ENCODE measurements at regions not wholly inside any gene's neighbourhood (a gene's known extent, or its start where the extent isn't known, plus 50 kb on each side); places are given as distances from the start of the nearest gene placed in this dataset.

GRCh38 chr5:89560696-89561095, 677.7 kb upstream of the MEF2C start:
- no peaks in the 10 kb centered on the region for H3K9me3 ChIP-seq (replicated peaks)
- H3K36me3 ChIP-seq: no peaks in the 10 kb centered on the region
- no peaks in the 10 kb centered on the region for H3K4me1 ChIP-seq
- DNase-seq: no peak
- H3K27ac ChIP-seq (replicated peaks): no peak overlapping the region
- H3K27me3 ChIP-seq (ENCODE audit: low read depth): no peaks in the 10 kb centered on the region
- TF ChIP-seq, protein P1, sequence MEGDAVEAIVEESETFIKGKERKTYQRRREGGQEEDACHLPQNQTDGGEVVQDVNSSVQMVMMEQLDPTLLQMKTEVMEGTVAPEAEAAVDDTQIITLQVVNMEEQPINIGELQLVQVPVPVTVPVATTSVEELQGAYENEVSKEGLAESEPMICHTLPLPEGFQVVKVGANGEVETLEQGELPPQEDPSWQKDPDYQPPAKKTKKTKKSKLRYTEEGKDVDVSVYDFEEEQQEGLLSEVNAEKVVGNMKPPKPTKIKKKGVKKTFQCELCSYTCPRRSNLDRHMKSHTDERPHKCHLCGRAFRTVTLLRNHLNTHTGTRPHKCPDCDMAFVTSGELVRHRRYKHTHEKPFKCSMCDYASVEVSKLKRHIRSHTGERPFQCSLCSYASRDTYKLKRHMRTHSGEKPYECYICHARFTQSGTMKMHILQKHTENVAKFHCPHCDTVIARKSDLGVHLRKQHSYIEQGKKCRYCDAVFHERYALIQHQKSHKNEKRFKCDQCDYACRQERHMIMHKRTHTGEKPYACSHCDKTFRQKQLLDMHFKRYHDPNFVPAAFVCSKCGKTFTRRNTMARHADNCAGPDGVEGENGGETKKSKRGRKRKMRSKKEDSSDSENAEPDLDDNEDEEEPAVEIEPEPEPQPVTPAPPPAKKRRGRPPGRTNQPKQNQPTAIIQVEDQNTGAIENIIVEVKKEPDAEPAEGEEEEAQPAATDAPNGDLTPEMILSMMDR (IDR thresholded peaks at IDR 0.05; ENCODE audit: borderline replicate concordance): no peak
- intact Hi-C loops (cut with micrococcal nuclease): no loop called here
- no peak overlapping the region for H3K4me3 ChIP-seq

GRCh38 chr5:89556215-89556913, 673.4 kb upstream of the MEF2C start:
- TF ChIP-seq, protein P1 (IDR thresholded peaks at IDR 0.05; ENCODE audit: borderline replicate concordance): no peak
- DNase-seq: no peak
- Histone ChIP-seq H3K36me3 (no peaks in the 10 kb centered on the region), H3K27ac (replicated peaks) (no peak overlapping the region), H3K4me1 (no peaks in the 10 kb centered on the region), H3K4me3 (no peak overlapping the region), H3K9me3 (replicated peaks) (no peaks in the 10 kb centered on the region), H3K27me3 (ENCODE audit: low read depth) (no peaks in the 10 kb centered on the region)
- intact Hi-C loops (cut with micrococcal nuclease): no loop called here

DNA sequence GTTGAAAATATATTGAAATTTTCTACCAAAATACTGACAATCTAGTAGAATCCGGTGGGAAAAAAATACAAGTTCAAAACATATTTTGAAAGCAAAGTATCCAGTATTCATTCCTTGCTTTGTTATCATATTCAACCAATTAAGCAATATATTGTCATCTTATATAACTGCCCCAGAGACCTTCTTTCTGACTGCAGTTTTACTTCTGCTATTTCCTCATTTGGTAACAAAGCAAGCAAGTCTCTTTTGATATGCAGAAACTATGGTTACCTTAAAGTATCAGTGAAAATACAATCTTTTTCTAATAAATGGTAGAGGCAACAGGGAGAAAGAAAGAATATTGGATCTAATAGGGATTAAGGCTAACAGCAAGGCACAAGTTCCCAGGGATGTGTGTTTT, 663.7 kb upstream of the MEF2C start:
- DNase-seq: no peak

DNA sequence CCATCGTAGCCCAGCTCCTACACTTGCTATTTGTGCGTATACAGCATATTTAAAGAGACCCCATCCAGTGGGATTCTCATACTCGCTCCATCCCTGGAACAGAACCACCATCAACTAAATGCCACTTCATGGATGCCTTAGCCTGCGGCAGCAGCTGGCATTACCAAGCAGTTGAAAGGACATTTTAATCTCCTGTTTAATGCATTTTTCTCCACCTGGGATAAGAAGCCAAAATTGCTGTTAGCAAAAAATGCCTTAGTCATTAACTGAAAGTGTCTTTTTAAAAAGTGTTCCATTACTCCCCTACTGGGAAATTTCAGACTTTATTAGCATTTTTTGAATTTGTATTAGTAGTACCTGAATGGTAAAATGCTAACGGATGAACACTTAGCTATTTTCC, 662.6 kb upstream of the MEF2C start:
- Histone ChIP-seq H3K36me3 (no peaks in the 10 kb centered on the region), H3K27me3 (ENCODE audit: low read depth) (no peaks in the 10 kb centered on the region), H3K4me3 (no peak overlapping the region), H3K27ac (replicated peaks) (no peak overlapping the region), H3K9me3 (replicated peaks) (no peaks in the 10 kb centered on the region), H3K4me1 (no peaks in the 10 kb centered on the region)
- TF ChIP-seq, protein P1 (IDR thresholded peaks at IDR 0.05; ENCODE audit: borderline replicate concordance): no peak
- intact Hi-C loops (cut with micrococcal nuclease): no loop called here
- no peak for DNase-seq

More for the DNA sequence above, 663.7 kb upstream of the MEF2C start:
- Histone ChIP-seq H3K36me3 (no peaks in the 10 kb centered on the region), H3K27ac (replicated peaks) (no peak overlapping the region), H3K9me3 (replicated peaks) (no peaks in the 10 kb centered on the region), H3K4me3 (no peak overlapping the region), H3K27me3 (ENCODE audit: low read depth) (no peaks in the 10 kb centered on the region), H3K4me1 (no peaks in the 10 kb centered on the region)
- TF ChIP-seq, protein P1 (IDR thresholded peaks at IDR 0.05; ENCODE audit: borderline replicate concordance): no peak
- intact Hi-C loops (cut with micrococcal nuclease): no loop called here

DNA sequence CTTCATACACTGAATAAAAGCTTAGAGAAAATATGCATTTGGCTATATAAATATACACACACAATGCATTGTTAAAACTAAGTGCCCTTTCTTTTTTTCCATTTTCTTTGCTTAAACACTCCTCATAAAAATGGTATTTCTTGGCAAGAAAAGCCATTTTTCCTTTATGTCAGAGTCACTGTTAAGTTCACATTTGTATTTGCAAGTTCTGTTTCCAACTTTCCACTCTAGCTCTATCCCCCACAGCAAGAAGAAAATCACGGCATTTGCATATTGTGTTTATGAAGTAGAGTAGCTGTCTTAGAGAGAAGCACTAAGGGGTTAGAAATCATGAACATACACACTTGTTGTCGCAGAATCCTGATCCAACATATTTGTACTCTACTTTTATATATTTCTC, 662.1 kb upstream of the MEF2C start:
- H3K36me3 ChIP-seq: no peaks in the 10 kb centered on the region
- no peaks in the 10 kb centered on the region for H3K27me3 ChIP-seq (ENCODE audit: low read depth)
- intact Hi-C loops (cut with micrococcal nuclease): no loop called here
- no peak for DNase-seq
- no peaks in the 10 kb centered on the region for H3K4me1 ChIP-seq
- no peak overlapping the region for H3K4me3 ChIP-seq
- H3K9me3 ChIP-seq (replicated peaks): no peaks in the 10 kb centered on the region
- TF ChIP-seq, protein P1 (IDR thresholded peaks at IDR 0.05; ENCODE audit: borderline replicate concordance): no peak
- H3K27ac ChIP-seq (replicated peaks): no peak overlapping the region

Measured in left ventricle myocardium inferior (tissue), 1 donor.